ENCODE measurements at regions not wholly inside any gene's neighbourhood (a gene's known extent, or its start where the extent isn't known, plus 50 kb on each side); places are given as distances from the start of the nearest gene placed in this dataset.

DNA sequence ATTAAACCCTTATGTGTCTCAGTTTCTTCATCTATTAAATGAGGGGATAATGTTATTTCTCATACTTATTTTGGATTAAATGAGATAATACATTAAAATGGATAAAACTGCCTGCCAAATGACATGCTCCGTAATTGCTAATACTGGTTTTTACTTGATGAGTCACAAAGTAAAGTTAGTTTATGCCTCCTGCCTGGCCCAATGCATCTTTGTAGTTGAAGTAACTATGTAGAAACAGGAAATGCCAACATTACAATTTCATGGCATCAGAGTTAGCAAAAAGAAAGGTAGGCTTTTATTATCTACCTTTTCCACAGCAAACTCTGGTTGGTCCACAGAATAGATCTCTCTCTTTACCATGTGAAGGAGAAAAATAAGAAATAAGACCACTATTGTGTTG lies 214.5 kb downstream of the TBX15 start:
- TF ChIP-seq, protein P1, sequence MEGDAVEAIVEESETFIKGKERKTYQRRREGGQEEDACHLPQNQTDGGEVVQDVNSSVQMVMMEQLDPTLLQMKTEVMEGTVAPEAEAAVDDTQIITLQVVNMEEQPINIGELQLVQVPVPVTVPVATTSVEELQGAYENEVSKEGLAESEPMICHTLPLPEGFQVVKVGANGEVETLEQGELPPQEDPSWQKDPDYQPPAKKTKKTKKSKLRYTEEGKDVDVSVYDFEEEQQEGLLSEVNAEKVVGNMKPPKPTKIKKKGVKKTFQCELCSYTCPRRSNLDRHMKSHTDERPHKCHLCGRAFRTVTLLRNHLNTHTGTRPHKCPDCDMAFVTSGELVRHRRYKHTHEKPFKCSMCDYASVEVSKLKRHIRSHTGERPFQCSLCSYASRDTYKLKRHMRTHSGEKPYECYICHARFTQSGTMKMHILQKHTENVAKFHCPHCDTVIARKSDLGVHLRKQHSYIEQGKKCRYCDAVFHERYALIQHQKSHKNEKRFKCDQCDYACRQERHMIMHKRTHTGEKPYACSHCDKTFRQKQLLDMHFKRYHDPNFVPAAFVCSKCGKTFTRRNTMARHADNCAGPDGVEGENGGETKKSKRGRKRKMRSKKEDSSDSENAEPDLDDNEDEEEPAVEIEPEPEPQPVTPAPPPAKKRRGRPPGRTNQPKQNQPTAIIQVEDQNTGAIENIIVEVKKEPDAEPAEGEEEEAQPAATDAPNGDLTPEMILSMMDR (IDR thresholded peaks at IDR 0.05): no peak
- TF ChIP-seq POLR2A (IDR thresholded peaks at IDR 0.05) (no peak), EP300 (IDR thresholded peaks at IDR 0.05) (no peak)
